ENCODE measurements at regions not wholly inside any gene's neighbourhood (a gene's known extent, or its start where the extent isn't known, plus 50 kb on each side); places are given as distances from the start of the nearest gene placed in this dataset.

DNA sequence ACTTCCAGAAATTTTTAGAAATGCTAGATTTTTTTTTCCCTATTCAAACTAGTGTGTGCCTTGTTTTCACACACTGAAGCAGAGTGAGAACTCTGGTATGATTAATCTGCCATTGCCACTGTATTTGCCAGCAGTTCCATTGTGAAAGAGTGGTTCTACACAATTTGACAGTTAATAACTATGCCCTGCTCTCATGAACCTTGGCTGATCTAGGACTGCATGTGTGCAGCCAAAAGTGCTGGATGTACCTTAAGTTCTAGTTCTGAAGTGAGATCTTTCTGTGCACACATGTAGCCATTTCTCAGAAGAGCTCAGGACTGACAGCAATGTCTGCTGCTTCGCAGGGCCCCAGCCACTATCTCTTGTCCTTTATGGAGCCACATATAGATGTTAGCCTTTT lies 328.2 kb upstream of the SPRY2 start:
- Histone ChIP-seq H3K27me3 (no peaks in the 10 kb centered on the region), H3K36me3 (no peaks in the 10 kb centered on the region), H3K9me3 (no peaks in the 10 kb centered on the region), H3K4me1 (no peaks in the 10 kb centered on the region), H3K4me3 (no peak overlapping the region), H3K27ac (no peak overlapping the region)
- no peak for ATAC-seq
- no peak for DNase-seq
- intact Hi-C loops (cut with DNase I): no loop called here
- TF ChIP-seq, protein P1, sequence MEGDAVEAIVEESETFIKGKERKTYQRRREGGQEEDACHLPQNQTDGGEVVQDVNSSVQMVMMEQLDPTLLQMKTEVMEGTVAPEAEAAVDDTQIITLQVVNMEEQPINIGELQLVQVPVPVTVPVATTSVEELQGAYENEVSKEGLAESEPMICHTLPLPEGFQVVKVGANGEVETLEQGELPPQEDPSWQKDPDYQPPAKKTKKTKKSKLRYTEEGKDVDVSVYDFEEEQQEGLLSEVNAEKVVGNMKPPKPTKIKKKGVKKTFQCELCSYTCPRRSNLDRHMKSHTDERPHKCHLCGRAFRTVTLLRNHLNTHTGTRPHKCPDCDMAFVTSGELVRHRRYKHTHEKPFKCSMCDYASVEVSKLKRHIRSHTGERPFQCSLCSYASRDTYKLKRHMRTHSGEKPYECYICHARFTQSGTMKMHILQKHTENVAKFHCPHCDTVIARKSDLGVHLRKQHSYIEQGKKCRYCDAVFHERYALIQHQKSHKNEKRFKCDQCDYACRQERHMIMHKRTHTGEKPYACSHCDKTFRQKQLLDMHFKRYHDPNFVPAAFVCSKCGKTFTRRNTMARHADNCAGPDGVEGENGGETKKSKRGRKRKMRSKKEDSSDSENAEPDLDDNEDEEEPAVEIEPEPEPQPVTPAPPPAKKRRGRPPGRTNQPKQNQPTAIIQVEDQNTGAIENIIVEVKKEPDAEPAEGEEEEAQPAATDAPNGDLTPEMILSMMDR (IDR thresholded peaks at IDR 0.05): no peak

DNA sequence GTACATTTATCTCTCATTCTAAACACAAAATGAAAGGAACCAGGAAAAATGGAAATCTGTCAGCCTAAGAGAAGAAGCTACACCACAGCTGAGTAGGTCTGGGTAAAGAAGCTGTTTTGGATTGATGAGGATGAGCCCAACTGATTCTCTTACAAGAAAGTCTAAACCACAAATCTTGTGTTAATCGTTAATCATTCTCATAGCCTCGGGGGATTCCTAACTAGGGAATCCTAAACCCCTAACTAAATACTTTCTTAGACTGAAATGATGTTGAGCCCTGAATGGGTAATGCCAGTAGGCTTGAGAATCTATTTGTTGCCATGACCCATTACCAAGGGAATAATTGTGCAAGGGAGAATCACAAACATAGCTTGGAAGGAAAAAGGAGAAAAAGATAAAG lies 327.5 kb upstream of the SPRY2 start:
- Histone ChIP-seq H3K4me3 (no peak overlapping the region), H3K36me3 (no peaks in the 10 kb centered on the region), H3K9me3 (no peaks in the 10 kb centered on the region), H3K4me1 (no peaks in the 10 kb centered on the region), H3K27ac (no peak overlapping the region), H3K27me3 (no peaks in the 10 kb centered on the region)
- DNase-seq (no peak), ATAC-seq (no peak)
- TF ChIP-seq, protein P1 (IDR thresholded peaks at IDR 0.05): no peak
- intact Hi-C loops (cut with DNase I): no loop called here

DNA sequence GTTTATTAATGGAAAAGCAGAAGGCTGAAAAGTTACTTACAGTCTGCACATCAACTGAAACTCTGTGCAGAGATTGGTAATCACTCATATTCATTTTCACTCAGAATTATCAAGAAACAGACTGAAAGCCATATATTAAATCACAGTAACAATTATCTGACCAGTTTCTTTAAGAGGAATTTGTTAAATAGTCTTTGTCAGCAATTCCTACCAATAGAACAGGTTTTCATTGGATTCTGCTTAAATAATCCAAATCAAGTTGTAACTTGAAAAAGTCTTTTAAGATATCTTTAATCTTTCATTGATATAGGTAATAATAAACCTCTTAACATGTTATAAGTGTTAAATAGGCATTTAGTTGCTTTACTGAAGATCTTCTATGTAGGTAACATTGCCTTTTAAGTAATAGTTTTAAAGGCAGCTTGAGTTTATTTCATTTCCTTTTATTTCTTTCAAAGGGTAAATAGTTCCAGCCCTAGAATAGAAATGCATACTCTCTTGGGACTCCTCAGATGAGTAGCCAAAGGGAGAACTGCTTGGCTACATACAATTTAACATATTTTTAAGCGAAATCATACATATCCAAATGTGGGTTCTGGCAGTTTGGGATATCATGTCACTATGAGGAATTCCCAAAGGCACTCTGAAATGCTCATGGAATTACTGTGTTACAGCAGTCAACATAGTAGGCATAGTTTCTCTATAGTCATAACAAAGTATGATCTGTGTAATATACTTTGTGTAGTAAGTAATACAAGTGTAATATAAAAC lies 326.0 kb upstream of the SPRY2 start:
- Histone ChIP-seq H3K4me3 (no peak overlapping the region), H3K27ac (no peak overlapping the region), H3K36me3 (no peaks in the 10 kb centered on the region), H3K27me3 (no peaks in the 10 kb centered on the region), H3K9me3 (no peaks in the 10 kb centered on the region), H3K4me1 (no peaks in the 10 kb centered on the region)
- ATAC-seq (no peak), DNase-seq (no peak)
- TF ChIP-seq, protein P1 (IDR thresholded peaks at IDR 0.05): no peak
- intact Hi-C loops (cut with DNase I): no loop called here

DNA sequence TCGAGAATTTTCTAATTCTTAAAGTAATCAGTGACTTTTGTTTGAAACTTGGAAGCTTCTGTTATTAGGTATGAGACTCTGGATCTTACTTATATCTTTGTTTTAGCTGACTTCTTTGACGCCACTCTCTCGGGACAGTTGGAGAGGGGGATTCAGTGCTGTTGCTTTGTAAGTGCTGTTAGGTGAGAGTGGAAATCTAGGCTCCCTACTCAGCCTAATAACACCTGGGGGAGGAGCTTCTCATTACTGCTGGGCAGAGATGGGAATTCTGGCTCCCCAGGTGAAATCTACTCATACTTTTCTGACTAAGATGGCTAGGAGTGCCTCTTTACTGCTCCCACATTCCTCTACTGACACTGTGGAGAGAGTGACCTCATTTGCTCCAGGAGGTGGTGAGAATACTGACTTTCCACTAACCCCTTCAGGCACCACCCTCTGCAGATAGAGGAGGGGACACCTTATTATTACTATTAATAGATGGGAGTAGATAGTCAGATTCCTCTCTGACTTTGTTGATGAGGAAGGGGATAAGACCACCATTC lies 324.9 kb upstream of the SPRY2 start:
- no peak overlapping the region for H3K4me3 ChIP-seq
- H3K4me1 ChIP-seq: no peaks in the 10 kb centered on the region
- no peaks in the 10 kb centered on the region for H3K9me3 ChIP-seq
- no peaks in the 10 kb centered on the region for H3K27me3 ChIP-seq
- ATAC-seq (no peak), DNase-seq (no peak)
- TF ChIP-seq, protein P1 (IDR thresholded peaks at IDR 0.05): no peak
- no peak overlapping the region for H3K27ac ChIP-seq
- H3K36me3 ChIP-seq: no peaks in the 10 kb centered on the region
- intact Hi-C loops (cut with DNase I): no loop called here

DNA sequence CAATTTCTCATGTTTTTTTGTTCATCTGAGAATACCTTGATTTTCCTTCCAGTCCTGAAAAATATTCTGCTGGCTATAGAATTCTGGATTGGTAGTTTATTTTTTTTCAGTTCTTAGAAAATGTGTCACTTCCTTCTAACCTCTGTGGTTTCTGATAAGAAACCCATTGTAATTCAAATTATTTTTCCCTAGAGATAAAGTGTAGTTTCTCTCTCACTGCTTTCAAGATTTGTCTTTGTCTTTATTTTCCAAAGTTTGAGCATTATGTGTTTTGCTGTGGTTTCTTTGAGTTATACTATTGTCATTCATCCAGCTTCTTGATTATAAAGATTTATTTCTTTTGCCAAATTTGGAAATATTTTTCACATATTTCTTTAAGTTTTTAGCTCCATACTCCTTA lies 324.0 kb upstream of the SPRY2 start:
- DNase-seq (no peak), ATAC-seq (no peak)
- Histone ChIP-seq H3K4me3 (no peak overlapping the region), H3K9me3 (no peaks in the 10 kb centered on the region), H3K27me3 (no peaks in the 10 kb centered on the region), H3K4me1 (no peaks in the 10 kb centered on the region), H3K36me3 (no peaks in the 10 kb centered on the region), H3K27ac (no peak overlapping the region)
- intact Hi-C loops (cut with DNase I): no loop called here
- TF ChIP-seq, protein P1 (IDR thresholded peaks at IDR 0.05): no peak
